Activated naive CD8-positive, alpha-beta T cell (primary cell): ENCODE measurements at regions not wholly inside any gene's neighbourhood (a gene's known extent, or its start where the extent isn't known, plus 50 kb on each side); places are given as distances from the start of the nearest gene placed in this dataset.

Experiments used
- H3K27ac Mint-ChIP-seq: one replicate; pipeline ENCODE4 v1.8.0; 2021; ENCODE audit warnings: mixed read lengths
- H3K27me3 Mint-ChIP-seq: one replicate; pipeline ENCODE4 v1.8.0; 2021; ENCODE audit warnings: mixed read lengths
- H3K36me3 Mint-ChIP-seq: one replicate; pipeline ENCODE4 v1.8.0; 2021; ENCODE audit warnings: mixed read lengths
- H3K4me1 Mint-ChIP-seq: one replicate; pipeline ENCODE4 v1.8.0; 2021; ENCODE audit warnings: low read depth, mixed read lengths
- H3K4me3 Mint-ChIP-seq: one replicate; pipeline ENCODE4 v1.8.0; 2021; ENCODE audit warnings: mild to moderate bottlenecking, mixed read lengths
- H3K9me3 Mint-ChIP-seq: one replicate; pipeline ENCODE4 v1.8.0; 2021; ENCODE audit warnings: low read depth, mixed read lengths

DNA sequence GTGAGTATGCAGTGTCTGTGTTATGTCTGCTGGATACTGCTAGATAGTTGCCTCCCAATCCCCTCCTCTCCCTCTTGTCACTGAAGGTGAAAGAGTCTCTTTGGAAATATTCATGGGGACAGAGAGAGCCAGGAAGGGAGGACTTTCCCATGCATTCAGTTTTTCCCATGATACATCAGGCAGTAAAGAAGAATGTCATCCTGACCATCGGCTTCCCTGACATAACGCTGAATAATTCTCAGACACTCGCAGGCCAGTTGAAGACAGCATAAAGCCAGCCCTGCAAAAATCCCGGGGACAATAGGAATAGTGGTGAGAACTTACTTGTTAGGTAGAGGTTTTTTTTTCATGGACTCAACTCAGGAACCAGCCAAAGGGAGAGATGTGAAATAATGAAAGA, 58.1 kb downstream of the KLF4 start:
- Mint-ChIP-seq H3K36me3 (no peaks in the 10 kb centered on the region), H3K4me3 (no peak overlapping the region), H3K27ac (no peak overlapping the region), H3K9me3 (no peaks in the 10 kb centered on the region), H3K27me3 (peaks cover 1% of the 10 kb centered on the region), H3K4me1 (no peaks in the 10 kb centered on the region)

DNA sequence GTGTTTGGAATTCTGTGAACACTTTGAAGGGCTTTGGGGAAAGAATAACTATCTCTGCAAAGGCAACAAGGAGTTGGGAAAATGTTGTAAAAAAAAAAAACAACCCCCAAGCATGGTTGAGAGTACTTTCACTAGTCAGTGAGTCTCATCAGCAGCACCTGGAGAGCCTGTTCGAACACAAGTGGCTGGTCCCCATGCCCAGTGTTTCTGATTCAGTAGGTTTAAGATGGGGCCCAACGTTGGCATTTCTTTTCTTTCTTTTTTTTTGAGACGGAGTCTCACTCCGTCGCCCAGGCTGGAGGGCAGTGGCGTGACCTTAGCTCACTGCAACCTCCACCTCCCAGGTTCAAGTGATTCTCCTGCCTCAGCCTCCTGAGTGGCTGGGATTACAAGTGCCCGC, 59.5 kb downstream of the KLF4 start:
- H3K27ac Mint-ChIP-seq: no peak overlapping the region
- no peak overlapping the region for H3K4me3 Mint-ChIP-seq
- H3K27me3 Mint-ChIP-seq: no peaks in the 10 kb centered on the region
- H3K9me3 Mint-ChIP-seq: no peaks in the 10 kb centered on the region
- no peaks in the 10 kb centered on the region for H3K36me3 Mint-ChIP-seq
- no peaks in the 10 kb centered on the region for H3K4me1 Mint-ChIP-seq

DNA sequence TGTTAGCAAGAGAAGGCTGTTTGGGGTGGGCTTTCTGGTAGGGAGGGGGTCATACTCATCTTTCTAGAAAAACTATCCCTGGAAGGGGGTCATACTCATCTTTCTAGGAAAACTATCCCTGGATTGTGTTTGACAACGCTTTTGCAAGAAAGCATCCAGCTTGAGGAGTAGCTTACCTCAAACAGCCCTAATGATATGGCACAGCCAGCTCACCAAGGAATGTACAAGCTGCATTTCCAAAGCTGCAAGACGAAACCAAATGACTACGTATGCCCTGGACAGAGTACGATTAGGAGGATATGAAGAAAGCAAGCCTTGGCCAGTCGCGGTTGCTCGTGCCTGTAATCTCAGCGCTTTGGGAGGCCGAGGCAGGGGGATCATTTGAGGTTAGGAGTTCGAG, 63.4 kb downstream of the KLF4 start:
- no peak overlapping the region for H3K27ac Mint-ChIP-seq
- no peaks in the 10 kb centered on the region for H3K4me1 Mint-ChIP-seq
- H3K9me3 Mint-ChIP-seq: no peaks in the 10 kb centered on the region
- H3K36me3 Mint-ChIP-seq: no peaks in the 10 kb centered on the region
- H3K27me3 Mint-ChIP-seq: peaks cover 9% of the 10 kb centered on the region
- no peak overlapping the region for H3K4me3 Mint-ChIP-seq

DNA sequence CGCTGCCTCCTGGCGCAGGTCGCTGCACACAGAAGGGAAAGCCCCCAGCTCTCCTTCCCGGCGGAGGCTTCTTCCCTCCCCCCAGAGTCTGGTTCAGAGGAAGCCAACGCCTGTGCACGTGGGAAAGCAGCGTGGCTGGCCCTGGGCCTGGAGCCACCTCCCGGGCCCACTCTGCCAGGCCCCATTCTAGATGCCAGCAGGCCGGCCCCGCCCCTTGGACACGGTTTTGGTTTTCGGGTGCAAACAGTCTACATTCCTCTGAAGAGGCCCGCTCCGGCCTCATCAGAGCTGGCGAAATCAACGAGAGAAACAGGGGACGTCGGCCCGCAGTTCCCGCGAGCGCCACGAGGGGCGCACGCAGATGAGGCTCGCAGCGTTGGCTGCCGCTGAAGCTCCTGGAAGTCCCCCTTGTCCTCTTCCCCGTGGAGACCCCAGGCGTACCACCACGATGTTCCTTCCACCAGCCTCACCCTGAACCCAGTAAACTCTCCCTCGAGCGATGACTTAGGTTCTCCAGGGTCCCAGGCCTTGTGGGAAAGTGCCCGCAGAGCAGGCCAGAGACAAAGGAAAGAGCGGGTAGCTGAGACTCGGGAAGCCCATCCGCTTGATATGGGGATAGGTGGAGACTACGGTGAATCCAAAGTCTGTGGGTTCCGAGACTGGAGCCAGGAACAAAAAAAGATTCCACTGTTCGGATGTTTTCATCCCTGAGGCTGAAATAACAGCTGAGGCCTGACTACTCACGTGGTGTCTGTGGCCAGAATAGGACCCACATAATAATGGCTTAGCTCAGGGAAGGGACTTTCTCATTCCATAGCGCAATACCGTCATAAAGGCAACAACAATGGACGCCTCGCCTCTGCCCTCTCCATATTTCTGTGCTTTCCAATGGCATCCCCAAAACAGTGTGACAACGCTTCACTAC, 64.2 kb downstream of the KLF4 start:
- H3K4me1 Mint-ChIP-seq: no peaks in the 10 kb centered on the region
- no peaks in the 10 kb centered on the region for H3K36me3 Mint-ChIP-seq
- H3K4me3 Mint-ChIP-seq: peak overlapping the region; percentile 49
- H3K27me3 Mint-ChIP-seq: peaks cover 11% of the 10 kb centered on the region
- H3K9me3 Mint-ChIP-seq: no peaks in the 10 kb centered on the region
- H3K27ac Mint-ChIP-seq: no peak overlapping the region

DNA sequence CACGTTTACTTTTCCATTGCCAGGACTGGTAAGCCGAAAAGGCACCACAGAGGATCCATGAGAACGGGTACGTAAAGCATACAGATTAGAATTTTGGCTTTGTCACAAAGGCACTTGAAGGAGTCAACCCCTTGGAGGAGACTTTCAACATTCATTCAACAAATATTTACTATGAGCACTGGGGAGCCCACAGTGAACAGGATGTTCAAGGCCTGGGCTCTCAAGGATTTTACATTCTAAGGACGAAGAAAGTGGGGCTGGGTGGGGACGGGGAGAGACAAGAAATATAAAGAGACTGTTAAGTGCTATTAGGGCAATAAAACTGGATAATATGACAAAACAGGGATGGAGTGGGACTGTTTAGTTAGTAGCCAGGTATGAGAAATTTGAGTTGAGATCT, 66.0 kb downstream of the KLF4 start:
- H3K4me3 Mint-ChIP-seq: no peak overlapping the region
- no peaks in the 10 kb centered on the region for H3K4me1 Mint-ChIP-seq
- no peak overlapping the region for H3K27ac Mint-ChIP-seq
- no peaks in the 10 kb centered on the region for H3K36me3 Mint-ChIP-seq
- H3K27me3 Mint-ChIP-seq: peaks cover 13% of the 10 kb centered on the region
- H3K9me3 Mint-ChIP-seq: no peaks in the 10 kb centered on the region

DNA sequence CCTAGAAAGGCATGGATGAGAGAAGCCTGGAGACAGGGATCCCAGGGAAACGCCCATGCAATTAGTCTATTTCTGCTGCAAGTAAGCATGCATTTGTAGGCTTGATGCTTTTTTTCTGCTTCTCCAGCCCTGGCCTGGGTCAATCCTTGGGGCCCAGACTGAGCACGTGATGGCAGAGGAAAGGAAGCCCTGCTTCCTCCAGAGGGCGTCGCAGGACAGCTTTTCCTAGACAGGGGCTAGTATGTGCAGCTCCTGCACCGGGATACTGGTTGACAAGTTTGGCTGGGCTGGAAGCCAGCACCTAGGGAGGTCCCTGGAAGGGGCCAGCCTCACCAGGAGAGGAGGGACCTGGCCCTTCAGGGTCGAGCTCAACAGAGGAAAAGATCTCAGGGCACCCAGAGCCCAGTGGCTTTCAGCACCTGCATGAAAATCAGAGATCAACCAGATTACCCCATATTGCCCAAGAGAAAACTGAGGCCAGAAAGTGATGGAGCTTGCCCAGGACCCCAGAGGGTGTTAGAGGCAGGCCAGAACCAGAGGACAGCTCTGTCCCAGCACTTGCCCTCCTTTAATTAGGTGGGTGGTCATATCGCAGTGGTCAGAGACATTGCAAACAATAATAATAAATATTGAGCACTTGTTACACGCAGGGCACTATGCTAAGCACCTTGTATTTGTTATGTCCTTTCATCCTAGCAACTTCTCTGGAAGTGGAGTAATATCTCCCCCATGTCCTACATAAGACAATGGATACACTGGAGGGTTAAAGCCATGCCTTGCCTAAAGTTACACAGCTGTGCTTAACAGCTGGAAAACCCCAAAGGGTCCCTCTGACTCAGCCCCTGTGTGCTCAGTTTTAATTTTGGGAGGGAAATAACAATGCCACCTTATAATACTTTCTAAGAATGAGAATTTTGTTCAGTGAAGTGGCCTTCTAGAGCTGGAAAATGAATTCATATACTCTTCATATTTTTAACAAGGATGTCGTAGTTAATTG, 67.1 kb downstream of the KLF4 start:
- no peaks in the 10 kb centered on the region for H3K36me3 Mint-ChIP-seq
- peaks cover 13% of the 10 kb centered on the region for H3K27me3 Mint-ChIP-seq
- no peaks in the 10 kb centered on the region for H3K9me3 Mint-ChIP-seq
- H3K4me3 Mint-ChIP-seq: no peak overlapping the region
- H3K4me1 Mint-ChIP-seq: no peaks in the 10 kb centered on the region
- H3K27ac Mint-ChIP-seq: no peak overlapping the region

DNA sequence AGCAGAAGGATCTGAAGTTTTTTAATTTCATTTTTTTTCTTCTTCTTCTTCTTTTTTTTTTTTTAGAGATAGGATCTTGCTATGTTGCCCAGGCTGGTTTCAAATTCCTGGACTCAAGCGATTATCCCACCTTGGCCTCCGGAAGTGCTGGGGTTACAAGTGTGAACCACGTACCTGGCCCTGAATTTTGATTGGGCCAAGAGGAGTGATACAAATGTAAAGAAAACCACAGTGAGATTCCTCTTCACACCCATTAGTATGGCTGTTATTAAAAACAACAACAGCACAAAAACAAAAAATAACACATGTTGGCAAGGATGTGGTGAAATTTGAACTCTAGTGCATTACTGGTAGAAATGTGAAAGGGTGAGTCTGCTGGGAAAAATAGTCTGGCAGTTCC, 79.1 kb downstream of the KLF4 start:
- Mint-ChIP-seq H3K36me3 (no peaks in the 10 kb centered on the region), H3K4me1 (no peaks in the 10 kb centered on the region), H3K27ac (no peak overlapping the region), H3K27me3 (peaks cover 8% of the 10 kb centered on the region), H3K9me3 (no peaks in the 10 kb centered on the region), H3K4me3 (no peak overlapping the region)

DNA sequence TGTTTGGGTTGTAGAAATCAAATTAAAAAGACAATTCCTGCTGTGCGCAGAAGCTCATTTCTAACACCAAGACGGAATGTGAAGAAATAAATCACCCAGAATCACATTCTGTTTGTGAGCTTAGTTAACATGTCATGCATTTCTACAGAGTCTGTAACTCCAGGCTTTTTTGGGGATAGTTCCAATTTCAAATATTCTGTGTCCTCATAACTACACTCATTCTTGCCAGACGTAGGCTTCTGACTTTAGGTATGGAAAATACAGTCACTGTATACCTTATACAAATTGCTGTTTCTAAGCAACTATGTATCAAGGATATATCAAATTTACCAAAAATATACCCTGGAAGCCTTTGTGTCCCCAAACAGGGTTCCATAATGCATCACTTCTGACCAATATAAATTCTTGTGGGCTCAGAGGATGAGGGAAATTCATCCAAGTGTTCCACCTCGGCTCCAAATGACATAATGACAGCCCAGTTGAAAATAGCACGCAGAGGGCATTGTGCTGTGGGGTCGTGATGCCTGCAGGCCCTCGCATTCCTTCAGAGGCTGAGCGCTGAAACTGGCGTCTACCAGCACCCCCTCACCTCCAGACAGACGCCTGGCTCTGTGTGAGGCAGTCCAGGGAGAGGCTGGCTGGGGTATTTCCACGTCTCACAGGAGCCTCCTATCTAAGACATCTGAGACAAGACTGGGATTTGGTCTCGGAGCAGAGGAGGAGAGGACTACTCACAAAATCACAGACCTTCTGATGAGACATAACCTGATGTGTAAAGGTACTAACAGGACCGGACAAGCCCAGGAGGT, 79.8 kb downstream of the KLF4 start:
- H3K27me3 Mint-ChIP-seq: peaks cover 8% of the 10 kb centered on the region
- no peaks in the 10 kb centered on the region for H3K4me1 Mint-ChIP-seq
- no peak overlapping the region for H3K4me3 Mint-ChIP-seq
- H3K9me3 Mint-ChIP-seq: no peaks in the 10 kb centered on the region
- no peaks in the 10 kb centered on the region for H3K36me3 Mint-ChIP-seq
- H3K27ac Mint-ChIP-seq: no peak overlapping the region

DNA sequence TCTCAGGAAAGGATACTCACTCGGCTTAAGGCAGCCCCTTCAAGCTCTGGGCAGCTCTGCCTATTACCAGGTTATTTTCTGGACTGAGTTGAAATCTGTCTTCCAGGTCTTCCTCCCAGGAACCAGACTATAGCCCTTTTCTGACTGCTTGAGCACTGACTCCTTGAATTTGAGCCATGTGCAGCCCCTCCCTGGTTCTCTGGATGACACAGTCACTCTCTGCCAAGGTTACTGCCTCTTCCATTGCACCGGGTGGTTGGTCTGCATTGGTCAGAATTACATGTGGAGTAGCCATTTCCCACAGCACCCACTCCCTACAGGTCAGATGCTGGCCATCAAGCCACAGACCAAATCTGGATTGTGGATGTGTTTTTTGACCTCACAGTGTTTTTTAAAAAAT, 81.9 kb downstream of the KLF4 start:
- Mint-ChIP-seq H3K36me3 (no peaks in the 10 kb centered on the region), H3K9me3 (no peaks in the 10 kb centered on the region), H3K27ac (no peak overlapping the region), H3K4me1 (no peaks in the 10 kb centered on the region), H3K4me3 (no peak overlapping the region), H3K27me3 (peaks cover 8% of the 10 kb centered on the region)

DNA sequence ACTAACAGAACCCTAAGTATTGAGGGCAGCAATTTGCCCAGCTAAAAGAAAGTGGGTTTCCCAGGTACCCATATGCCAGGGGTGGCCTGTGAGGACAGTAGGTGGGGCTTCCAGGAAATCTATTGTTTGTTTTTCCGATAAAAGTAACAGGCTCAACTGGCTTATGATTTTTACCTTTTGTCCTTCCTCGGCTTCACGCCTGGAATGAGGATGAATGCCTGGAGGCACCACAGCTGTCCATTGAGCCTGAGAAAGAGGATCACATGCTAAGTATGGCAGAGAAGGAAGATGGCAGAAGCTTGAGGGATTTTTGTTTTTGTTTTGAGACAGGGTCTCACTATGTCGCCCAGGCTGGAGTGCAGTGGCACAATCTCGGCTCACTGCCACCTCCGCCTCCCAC, 84.1 kb downstream of the KLF4 start:
- H3K36me3 Mint-ChIP-seq: no peaks in the 10 kb centered on the region
- no peak overlapping the region for H3K4me3 Mint-ChIP-seq
- no peaks in the 10 kb centered on the region for H3K4me1 Mint-ChIP-seq
- peaks cover 10% of the 10 kb centered on the region for H3K27me3 Mint-ChIP-seq
- H3K27ac Mint-ChIP-seq: no peak overlapping the region
- no peaks in the 10 kb centered on the region for H3K9me3 Mint-ChIP-seq

DNA sequence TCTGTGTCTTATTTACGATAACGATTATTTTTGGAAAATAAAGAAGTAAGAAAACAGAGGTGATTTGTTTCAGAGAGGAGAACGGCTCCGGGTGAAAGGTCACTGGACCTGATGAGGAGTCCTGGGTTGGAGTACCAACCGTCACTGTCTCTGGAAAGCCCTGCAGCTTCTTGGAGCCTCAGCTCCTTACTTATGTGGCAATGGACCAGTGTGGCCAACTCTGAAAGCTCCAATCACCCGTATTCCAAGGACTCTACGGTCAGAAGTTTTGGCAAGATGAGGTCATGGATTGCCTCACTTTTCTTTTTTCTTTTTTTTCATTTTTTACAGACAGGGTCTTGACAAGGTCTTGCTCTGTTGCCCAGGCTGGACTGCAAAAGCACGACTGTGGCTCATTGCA, 84.8 kb downstream of the KLF4 start:
- H3K4me1 Mint-ChIP-seq: no peaks in the 10 kb centered on the region
- no peaks in the 10 kb centered on the region for H3K9me3 Mint-ChIP-seq
- H3K27ac Mint-ChIP-seq: no peak overlapping the region
- no peaks in the 10 kb centered on the region for H3K36me3 Mint-ChIP-seq
- peaks cover 10% of the 10 kb centered on the region for H3K27me3 Mint-ChIP-seq
- H3K4me3 Mint-ChIP-seq: no peak overlapping the region

DNA sequence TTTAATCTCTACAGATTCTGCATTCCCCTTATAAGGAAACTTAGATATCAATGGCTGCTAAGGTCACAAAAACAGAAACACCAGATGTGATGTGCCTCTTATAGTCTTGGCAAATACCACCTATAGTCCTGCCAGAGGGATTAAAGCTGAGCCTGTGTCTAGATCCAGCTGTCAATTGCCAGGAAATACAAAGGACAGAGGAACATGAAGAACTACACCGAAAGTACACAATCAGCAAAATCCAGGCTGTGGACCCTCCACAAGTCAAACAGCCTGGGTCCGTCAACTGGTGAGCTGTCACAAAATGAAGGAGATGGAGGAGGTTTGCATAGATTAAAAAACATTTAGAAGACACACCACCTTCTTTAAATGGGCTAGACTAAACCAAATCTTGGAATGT, 85.4 kb downstream of the KLF4 start:
- no peak overlapping the region for H3K27ac Mint-ChIP-seq
- H3K36me3 Mint-ChIP-seq: no peaks in the 10 kb centered on the region
- H3K9me3 Mint-ChIP-seq: no peaks in the 10 kb centered on the region
- no peaks in the 10 kb centered on the region for H3K4me1 Mint-ChIP-seq
- H3K4me3 Mint-ChIP-seq: no peak overlapping the region
- H3K27me3 Mint-ChIP-seq: peaks cover 10% of the 10 kb centered on the region

DNA sequence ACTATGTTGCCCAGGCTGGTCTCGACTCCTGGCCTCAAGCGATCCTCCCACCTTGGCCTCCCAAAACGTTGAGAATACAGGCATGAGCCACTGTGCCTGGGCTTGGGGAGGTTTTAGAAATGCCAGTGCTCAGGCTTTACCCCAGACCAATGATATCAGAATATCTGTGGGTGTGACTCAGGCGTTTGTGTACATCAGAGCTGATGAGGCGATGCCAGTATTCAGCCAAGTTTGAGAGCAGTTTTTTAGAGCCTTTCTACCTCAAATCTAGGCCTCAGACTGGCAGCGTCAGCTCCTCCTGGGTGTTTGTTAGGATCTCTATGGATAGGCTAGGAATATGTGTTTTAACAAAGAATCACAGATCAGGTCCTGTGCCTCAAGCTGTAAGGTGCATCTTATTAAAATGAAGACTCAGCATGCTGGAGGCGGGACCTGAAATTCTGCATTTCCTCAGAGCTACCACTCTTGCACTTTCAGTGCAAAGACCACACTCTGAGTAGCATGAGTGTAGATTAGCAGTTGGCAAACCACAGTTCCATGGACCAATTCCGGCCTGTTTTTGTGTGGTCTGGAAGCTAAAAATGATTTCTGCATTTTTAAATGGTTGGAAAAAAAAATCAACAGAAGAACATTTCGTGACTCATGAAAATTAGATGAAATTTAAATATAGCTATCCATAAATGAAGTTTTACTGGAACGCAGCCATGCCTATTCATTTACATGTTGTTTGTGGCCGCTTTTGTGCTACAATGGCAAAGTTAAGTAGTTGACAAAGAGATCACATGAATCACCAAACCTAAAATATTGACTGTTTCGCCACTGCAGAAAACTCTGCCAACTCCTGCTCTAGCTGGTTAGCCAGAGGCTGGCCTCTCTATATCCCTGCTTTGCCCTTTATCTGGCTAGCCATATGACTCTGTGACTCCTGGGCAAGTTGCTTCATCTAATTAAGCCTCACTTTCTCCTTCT, 92.2 kb downstream of the KLF4 start:
- Mint-ChIP-seq H3K9me3 (no peaks in the 10 kb centered on the region), H3K27ac (no peak overlapping the region), H3K4me1 (no peaks in the 10 kb centered on the region), H3K36me3 (no peaks in the 10 kb centered on the region), H3K27me3 (peaks cover 9% of the 10 kb centered on the region), H3K4me3 (no peak overlapping the region)

DNA sequence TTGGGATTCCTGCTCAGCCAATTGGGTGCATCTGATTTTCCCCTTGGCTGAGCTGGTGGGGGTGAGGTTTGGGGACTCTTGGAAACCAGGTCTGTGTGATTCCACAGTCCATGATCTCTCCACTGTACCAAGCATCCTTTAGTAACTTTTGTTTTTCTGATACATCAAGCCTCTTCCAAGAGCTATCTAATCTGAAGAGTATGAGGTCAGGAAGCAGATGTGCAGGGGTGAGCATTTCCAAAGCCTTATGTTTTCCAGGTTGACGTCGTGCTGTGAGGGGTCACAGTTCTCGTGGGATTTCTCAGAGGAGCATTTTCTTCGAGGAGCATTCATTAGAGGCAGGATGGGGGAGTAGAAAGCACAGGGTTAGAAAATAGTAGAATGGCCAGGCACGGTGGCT, 95.3 kb downstream of the KLF4 start:
- no peak overlapping the region for H3K27ac Mint-ChIP-seq
- no peak overlapping the region for H3K4me3 Mint-ChIP-seq
- peaks cover 6% of the 10 kb centered on the region for H3K27me3 Mint-ChIP-seq
- no peaks in the 10 kb centered on the region for H3K4me1 Mint-ChIP-seq
- H3K36me3 Mint-ChIP-seq: no peaks in the 10 kb centered on the region
- H3K9me3 Mint-ChIP-seq: no peaks in the 10 kb centered on the region
